SK-N-SH (cell line): ENCODE measurements at regions not wholly inside any gene's neighbourhood (a gene's known extent, or its start where the extent isn't known, plus 50 kb on each side); places are given as distances from the start of the nearest gene placed in this dataset.

ENCODE experiments used
- CTCF ChIA-PET: fragments of 300-600, 350-600 bp; formaldehyde crosslinking; extraction: SDS; loops from one replicate; lab custom pipeline; 2021; lab: Yijun Ruan, JAX
- POLR2A ChIA-PET: fragments of 350-600 bp; sonication (Branson Sonifier 250); formaldehyde crosslinking; extraction: SDS; loops from one replicate; lab custom pipeline; 2020; ENCODE audit warnings: antibody characterized with exemption, inconsistent platforms; lab: Yijun Ruan, JAX
- DNase-seq: peaks from one replicate; pipeline ENCODE4 v3.0.0; 2012
- H2AFZ ChIP-seq: fragments of 200-600 bp; sonication (generic); 2 replicates; pipeline ENCODE4 v1.8.1; 2016; ENCODE audit warnings: antibody characterized with exemption, mild to moderate bottlenecking, low read depth
- H3F3A ChIP-seq: fragments of 200-600 bp; sonication (generic); replicated peaks from 2 replicates; pipeline ENCODE3; 2016; ENCODE audit warnings: antibody characterized with exemption, mild to moderate bottlenecking; ENCODE audit not compliant: insufficient read depth
- H3K27ac ChIP-seq, 2 experiments: fragments of 200-500 bp in 1 of 2; fragments of 200-600 bp in 1 of 2; sonication (Bioruptor generic) in 1 of 2; sonication (generic), shearing (Covaris generic) in 1 of 2; 2 replicates each; pipeline versions ENCODE4 v1.5.1 to v1.6.1; 2014 to 2016; ENCODE audit warnings: low read depth in 2 of 2, inconsistent platforms in 1 of 2, low read length in 1 of 2, mild to moderate bottlenecking in 1 of 2, mixed read lengths in 1 of 2
- H3K27me3 ChIP-seq: fragments of 200-600 bp; sonication (generic), shearing (Covaris generic); 2 replicates; pipeline ENCODE4 v1.6.1; 2016; ENCODE audit warnings: mixed run types; ENCODE audit not compliant: insufficient read depth
- H3K36me3 ChIP-seq, 2 experiments: fragments of 200-500 bp in 1 of 2; fragments of 200-600 bp in 1 of 2; sonication (Bioruptor generic) in 1 of 2; sonication (generic) in 1 of 2; replicated peaks in 1 of 2; 2 replicates each; pipeline versions ENCODE3 to v1.5.1; 2014 to 2016; ENCODE audit warnings: low read length in 1 of 2, mild to moderate bottlenecking in 1 of 2; ENCODE audit not compliant: insufficient read depth in 2 of 2, control insufficient read depth in 1 of 2
- H3K4me1 ChIP-seq, 2 experiments: fragments of 200-500 bp in 1 of 2; fragments of 200-600 bp in 1 of 2; sonication (Bioruptor generic) in 1 of 2; sonication (generic), shearing (Covaris generic) in 1 of 2; 2 replicates each; pipeline versions ENCODE4 v1.5.1 to v1.6.1; 2014 to 2016; ENCODE audit warnings: low read depth in 1 of 2, low read length in 1 of 2, mixed run types in 1 of 2; ENCODE audit not compliant: insufficient read depth in 2 of 2, control insufficient read depth in 1 of 2
- H3K4me2 ChIP-seq: fragments of 200-600 bp; sonication (generic), shearing (Covaris generic); 2 replicates; pipeline ENCODE4 v1.6.1; 2017; ENCODE audit warnings: mixed run types
- H3K4me3 ChIP-seq, 2 experiments: fragments of 200-500 bp in 1 of 2; fragments of 200-600 bp in 1 of 2; sonication (Bioruptor generic) in 1 of 2; sonication (generic), shearing (Covaris generic) in 1 of 2; 2 replicates each; pipeline versions ENCODE4 v1.5.1 to v1.8.1; 2014 to 2016; ENCODE audit warnings: low read depth in 2 of 2, inconsistent platforms in 1 of 2, low read length in 1 of 2, mild to moderate bottlenecking in 1 of 2, mixed read lengths in 1 of 2, moderate library complexity in 1 of 2
- H3K79me2 ChIP-seq: fragments of 200-600 bp; sonication (generic); 2 replicates; pipeline ENCODE4 v1.8.1; 2017; ENCODE audit warnings: mild to moderate bottlenecking; ENCODE audit not compliant: insufficient read depth
- H3K9ac ChIP-seq: fragments of 200-600 bp; sonication (generic); 2 replicates; pipeline ENCODE4 v1.6.1; 2017; ENCODE audit warnings: mixed run types
- H3K9me2 ChIP-seq: fragments of 200-600 bp; sonication (generic); 2 replicates; pipeline ENCODE4 v1.6.1; 2017; ENCODE audit warnings: mixed run types
- H3K9me3 ChIP-seq: fragments of 200-600 bp; sonication (generic); 2 replicates; pipeline ENCODE4 v1.6.1; 2017; ENCODE audit warnings: mixed run types, mild to moderate bottlenecking, moderate library complexity
- H4K20me1 ChIP-seq: fragments of 200-600 bp; sonication (generic); 2 replicates; pipeline ENCODE4 v1.6.1; 2017; ENCODE audit warnings: mild to moderate bottlenecking, mixed run types; ENCODE audit not compliant: insufficient read depth
- CHD2 ChIP-seq: fragments of 150-350 bp; IDR thresholded peaks from 2 replicates; pipeline ENCODE4 v1.6.1; 2018; ENCODE audit warnings: low read length; ENCODE audit not compliant: partially characterized antibody
- FOSL2 ChIP-seq: IDR thresholded peaks from 2 replicates; pipeline ENCODE4 v1.4.0; 2012; ENCODE audit warnings: low read depth, mild to moderate bottlenecking, moderate library complexity, borderline replicate concordance
- FOXJ3 ChIP-seq: sonication (generic); formaldehyde crosslinking; IDR thresholded peaks from 2 replicates; pipeline ENCODE4 v1.5.1; 2020; ENCODE audit warnings: mild to moderate bottlenecking, missing genetic modification reagents
- FOXM1 ChIP-seq: IDR thresholded peaks from 2 replicates; pipeline ENCODE4 v1.4.0; 2012; ENCODE audit warnings: low read depth, mild to moderate bottlenecking
- GATA2 ChIP-seq: sonication (generic); formaldehyde crosslinking; IDR thresholded peaks from 2 replicates; pipeline ENCODE4 v1.5.0; 2020; ENCODE audit warnings: mild to moderate bottlenecking, missing genetic modification reagents
- IRF3 ChIP-seq: fragments of 150-350 bp; IDR thresholded peaks from 2 replicates; pipeline ENCODE4 v1.6.1; 2016; ENCODE audit warnings: mild to moderate bottlenecking, low read depth, low read length
- NFIC ChIP-seq: IDR thresholded peaks from 2 replicates; pipeline ENCODE4 v1.4.0; 2012; ENCODE audit warnings: borderline replicate concordance
- PBX3 ChIP-seq: IDR thresholded peaks from 2 replicates; pipeline ENCODE4; 2012
- POLR2AphosphoS5 ChIP-seq: IDR thresholded peaks from 2 replicates; pipeline ENCODE4 v1.6.1; 2012; ENCODE audit warnings: low read depth, low read length
- RCOR1 ChIP-seq: fragments of 150-350 bp; IDR thresholded peaks from 2 replicates; pipeline ENCODE4 v1.6.1; 2017; ENCODE audit warnings: antibody characterized with exemption, low read length
- RFX5 ChIP-seq: IDR thresholded peaks from 2 replicates; pipeline ENCODE4 v1.6.1; 2012; ENCODE audit warnings: mild to moderate bottlenecking, improper control_type of control experiment, low read length
- SMC3 ChIP-seq: IDR thresholded peaks from 2 replicates; pipeline ENCODE4 v1.6.1; 2012; ENCODE audit warnings: low read depth, low read length, improper control_type of control experiment
- TCF12 ChIP-seq: IDR thresholded peaks from 2 replicates; pipeline ENCODE4 v1.4.0; 2012
- TEAD4 ChIP-seq: IDR thresholded peaks from 2 replicates; pipeline ENCODE4 v1.4.0; 2012; ENCODE audit warnings: mild to moderate bottlenecking, borderline replicate concordance; ENCODE audit not compliant: insufficient read depth
- USF1 ChIP-seq: IDR thresholded peaks from 2 replicates; pipeline ENCODE4 v1.4.0; 2012; ENCODE audit warnings: low read depth, borderline replicate concordance
- YY1 ChIP-seq: IDR thresholded peaks from 2 replicates; pipeline ENCODE4 v1.4.0; 2012; ENCODE audit warnings: low read depth, mild to moderate bottlenecking
- WGBS: methylation state at CpG from one replicate; pipeline ENCODE4 v1.1.6; 2017; ENCODE audit warnings: low lambda C conversion rate; 5-methylcytosine and 5-hydroxymethylcytosine counted together
- TF ChIP-seq, protein P1 (sequence below): IDR thresholded peaks from 2 replicates; pipeline ENCODE4 v1.4.0; 2012; ENCODE audit warnings: low read depth
- TF ChIP-seq, protein P2 (sequence below): fragments of 150-350 bp; IDR thresholded peaks from 2 replicates; pipeline ENCODE4 v1.6.1; 2017; ENCODE audit warnings: antibody characterized with exemption, low read length, low read depth, borderline replicate concordance
- TF ChIP-seq, protein P3 (sequence below): IDR thresholded peaks from 2 replicates; pipeline ENCODE4 v1.6.1; 2012; ENCODE audit warnings: mild to moderate bottlenecking, low read depth, low read length, moderate library complexity

- POLR2A ChIA-PET: no interaction called here
- Histone ChIP-seq H3K4me3 (no peak overlapping the region), H3K36me3 (no peaks in the 10 kb centered on the region), H3K4me1 (peaks cover 0 to 12% of the 10 kb centered on the region in 2 experiments; a peak in 2 of 4 replicates), H3K27ac (no peak overlapping the region), H4K20me1 (no peaks in the 10 kb centered on the region), H3K9me3 (no peaks in the 10 kb centered on the region), H3K9me2 (no peaks in the 10 kb centered on the region), H2AFZ (no peak overlapping the region), H3K27me3 (no peaks in the 10 kb centered on the region; the same call in 1 of the 2 replicates), H3K9ac (no peak overlapping the region), H3F3A (peaks cover 13% of the 10 kb centered on the region), H3K4me2 (no peak overlapping the region), H3K79me2 (no peaks in the 10 kb centered on the region)
- CTCF ChIA-PET: interaction anchor here (0.6 kb wide), 1 partner anchor 257 kb away, joined by 3 read pairs; no protein-coding TSS in a partner anchor
- TF ChIP-seq YY1 (no peak), TCF12 (no peak), PBX3 (no peak), SMC3 (no peak), USF1 (no peak), FOSL2 (no peak), CHD2 (no peak), GATA2 (CRISPR knock-in tag) (no peak), NFIC (no peak), FOXM1 (no peak), IRF3 (no peak), FOXJ3 (CRISPR knock-in tag) (no peak), RFX5 (no peak), RCOR1 (no peak), TEAD4 (no peak)
- TF ChIP-seq, protein P1, sequence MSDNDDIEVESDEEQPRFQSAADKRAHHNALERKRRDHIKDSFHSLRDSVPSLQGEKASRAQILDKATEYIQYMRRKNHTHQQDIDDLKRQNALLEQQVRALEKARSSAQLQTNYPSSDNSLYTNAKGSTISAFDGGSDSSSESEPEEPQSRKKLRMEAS: no peak
- WGBS: 36% methylated on average over 5 of the region's 7 CpGs
- DNase-seq: no peak
Measured at GRCh38 chr6:4374216-4374615, 238.8 kb upstream of the ECI2 start.

GRCh38 chr6:4372866-4373265 lies 237.5 kb upstream of the ECI2 start:
- no peak overlapping the region for H2AFZ ChIP-seq
- no peaks in the 10 kb centered on the region for H3K79me2 ChIP-seq
- H3K9ac ChIP-seq: no peak overlapping the region
- H3K27me3 ChIP-seq: no peaks in the 10 kb centered on the region
- TF ChIP-seq TCF12: no peak
- TF ChIP-seq, protein P2, sequence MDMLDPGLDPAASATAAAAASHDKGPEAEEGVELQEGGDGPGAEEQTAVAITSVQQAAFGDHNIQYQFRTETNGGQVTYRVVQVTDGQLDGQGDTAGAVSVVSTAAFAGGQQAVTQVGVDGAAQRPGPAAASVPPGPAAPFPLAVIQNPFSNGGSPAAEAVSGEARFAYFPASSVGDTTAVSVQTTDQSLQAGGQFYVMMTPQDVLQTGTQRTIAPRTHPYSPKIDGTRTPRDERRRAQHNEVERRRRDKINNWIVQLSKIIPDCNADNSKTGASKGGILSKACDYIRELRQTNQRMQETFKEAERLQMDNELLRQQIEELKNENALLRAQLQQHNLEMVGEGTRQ: no peak
- TF ChIP-seq, protein P3, sequence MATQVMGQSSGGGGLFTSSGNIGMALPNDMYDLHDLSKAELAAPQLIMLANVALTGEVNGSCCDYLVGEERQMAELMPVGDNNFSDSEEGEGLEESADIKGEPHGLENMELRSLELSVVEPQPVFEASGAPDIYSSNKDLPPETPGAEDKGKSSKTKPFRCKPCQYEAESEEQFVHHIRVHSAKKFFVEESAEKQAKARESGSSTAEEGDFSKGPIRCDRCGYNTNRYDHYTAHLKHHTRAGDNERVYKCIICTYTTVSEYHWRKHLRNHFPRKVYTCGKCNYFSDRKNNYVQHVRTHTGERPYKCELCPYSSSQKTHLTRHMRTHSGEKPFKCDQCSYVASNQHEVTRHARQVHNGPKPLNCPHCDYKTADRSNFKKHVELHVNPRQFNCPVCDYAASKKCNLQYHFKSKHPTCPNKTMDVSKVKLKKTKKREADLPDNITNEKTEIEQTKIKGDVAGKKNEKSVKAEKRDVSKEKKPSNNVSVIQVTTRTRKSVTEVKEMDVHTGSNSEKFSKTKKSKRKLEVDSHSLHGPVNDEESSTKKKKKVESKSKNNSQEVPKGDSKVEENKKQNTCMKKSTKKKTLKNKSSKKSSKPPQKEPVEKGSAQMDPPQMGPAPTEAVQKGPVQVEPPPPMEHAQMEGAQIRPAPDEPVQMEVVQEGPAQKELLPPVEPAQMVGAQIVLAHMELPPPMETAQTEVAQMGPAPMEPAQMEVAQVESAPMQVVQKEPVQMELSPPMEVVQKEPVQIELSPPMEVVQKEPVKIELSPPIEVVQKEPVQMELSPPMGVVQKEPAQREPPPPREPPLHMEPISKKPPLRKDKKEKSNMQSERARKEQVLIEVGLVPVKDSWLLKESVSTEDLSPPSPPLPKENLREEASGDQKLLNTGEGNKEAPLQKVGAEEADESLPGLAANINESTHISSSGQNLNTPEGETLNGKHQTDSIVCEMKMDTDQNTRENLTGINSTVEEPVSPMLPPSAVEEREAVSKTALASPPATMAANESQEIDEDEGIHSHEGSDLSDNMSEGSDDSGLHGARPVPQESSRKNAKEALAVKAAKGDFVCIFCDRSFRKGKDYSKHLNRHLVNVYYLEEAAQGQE: no peak
- no peak for TF ChIP-seq POLR2AphosphoS5
- TF ChIP-seq GATA2 (CRISPR knock-in tag): no peak
- H4K20me1 ChIP-seq: no peaks in the 10 kb centered on the region
- ChIA-PET POLR2A (no interaction called here), CTCF (interaction anchor here (0.6 kb wide), 1 partner anchor 1396 kb away, joined by 3 read pairs; no protein-coding TSS in a partner anchor)
- H3K4me3 ChIP-seq: no peak overlapping the region
- no peak overlapping the region for H3K4me2 ChIP-seq
- no peaks in the 10 kb centered on the region for H3K9me2 ChIP-seq
- no peaks in the 10 kb centered on the region for H3K9me3 ChIP-seq
- no peak overlapping the region for H3K27ac ChIP-seq
- no peak for DNase-seq
- H3F3A ChIP-seq: peaks cover 15% of the 10 kb centered on the region
- whole genome bisulfite sequencing: 79% methylated on average over 2 of the region's 2 CpGs
- no peaks in the 10 kb centered on the region for H3K36me3 ChIP-seq
- peaks cover 0 to 12% of the 10 kb centered on the region in 2 experiments; a peak in 2 of 4 replicates for H3K4me1 ChIP-seq
